RCC 7860 (cell line): ENCODE measurements at regions not wholly inside any gene's neighbourhood (a gene's known extent, or its start where the extent isn't known, plus 50 kb on each side); places are given as distances from the start of the nearest gene placed in this dataset.

Experiments
- DNase-seq: peaks from one replicate; pipeline ENCODE4 v3.0.0-alpha.2; 2015; ENCODE audit warnings: low spot score
- FAIRE-seq: peaks from 2 replicates; lab custom pipeline; 2012; peaks lifted over from hg19 to GRCh38; lab: Jason Lieb, UNC

GRCh38 chr6:14816116-14816859 is 429.6 kb upstream of the JARID2 start:
- FAIRE-seq (no peak), DNase-seq (no peak)

DNA sequence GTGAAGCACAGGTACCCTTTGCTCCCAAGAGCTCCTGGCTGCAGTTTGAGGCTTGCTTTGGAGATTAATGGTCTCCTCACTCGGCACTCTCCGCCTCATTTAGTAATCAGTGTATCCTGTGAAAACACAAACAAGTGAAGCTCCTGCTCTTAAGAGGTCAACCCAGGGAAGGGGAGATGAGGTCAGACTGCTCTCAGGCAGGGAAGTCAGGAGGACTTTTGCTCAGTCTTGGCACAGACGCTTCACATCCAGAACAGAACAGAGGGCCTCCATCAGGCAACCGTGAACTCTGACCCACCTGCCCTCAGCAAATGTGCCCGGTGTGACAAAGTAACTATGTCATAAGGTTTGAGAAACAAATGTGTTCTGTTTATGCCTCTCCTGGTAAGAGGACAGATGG is 428.8 kb upstream of the JARID2 start:
- FAIRE-seq (no peak), DNase-seq (no peak)

- no peak for FAIRE-seq
- DNase-seq, result no peak
Measured at GRCh38 chr6:14818422-14818884, 427.4 kb upstream of the JARID2 start.

- FAIRE-seq (no peak), DNase-seq (no peak)
Measured at GRCh38 chr6:14819001-14819400, 426.9 kb upstream of the JARID2 start.

GRCh38 chr6:14819840-14820420 is 425.9 kb upstream of the JARID2 start:
- FAIRE-seq (no peak), DNase-seq (no peak)

- DNase-seq (no peak), FAIRE-seq (no peak)
Measured at GRCh38 chr6:14822012-14822553, 423.8 kb upstream of the JARID2 start.

GRCh38 chr6:14822679-14823078 is 423.2 kb upstream of the JARID2 start:
- FAIRE-seq (no peak), DNase-seq (no peak)

DNA sequence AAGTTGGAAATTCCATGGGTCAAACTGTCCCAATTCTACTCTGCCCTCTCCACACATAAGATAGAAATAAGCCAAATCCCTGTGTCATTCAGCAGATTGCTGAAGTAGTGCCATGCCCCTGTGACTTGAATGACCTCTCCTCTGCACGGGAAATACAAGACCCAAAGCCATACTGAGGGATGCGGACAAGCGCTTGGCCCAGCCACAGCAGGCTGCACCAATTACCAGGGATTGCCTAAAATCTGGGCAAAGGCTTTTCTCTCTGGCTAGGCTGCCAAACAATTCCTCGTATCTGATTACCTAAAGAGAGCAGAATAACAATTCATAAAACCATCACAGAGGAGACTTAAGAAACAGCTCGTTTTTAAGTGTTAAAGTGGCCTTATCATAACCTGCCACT is 421.8 kb upstream of the JARID2 start:
- DNase-seq, result no peak
- FAIRE-seq, result no peak

- FAIRE-seq, result no peak
- no peak for DNase-seq
Measured at GRCh38 chr6:14824484-14825275, 421.2 kb upstream of the JARID2 start.

- FAIRE-seq, result no peak
Measured at GRCh38 chr6:14826456-14826855, 419.4 kb upstream of the JARID2 start.

GRCh38 chr6:14827354-14827753 is 418.5 kb upstream of the JARID2 start:
- DNase-seq, result no peak
- FAIRE-seq, result no peak

More at GRCh38 chr6:14826456-14826855, 419.4 kb upstream of the JARID2 start:
- no peak for DNase-seq

DNA sequence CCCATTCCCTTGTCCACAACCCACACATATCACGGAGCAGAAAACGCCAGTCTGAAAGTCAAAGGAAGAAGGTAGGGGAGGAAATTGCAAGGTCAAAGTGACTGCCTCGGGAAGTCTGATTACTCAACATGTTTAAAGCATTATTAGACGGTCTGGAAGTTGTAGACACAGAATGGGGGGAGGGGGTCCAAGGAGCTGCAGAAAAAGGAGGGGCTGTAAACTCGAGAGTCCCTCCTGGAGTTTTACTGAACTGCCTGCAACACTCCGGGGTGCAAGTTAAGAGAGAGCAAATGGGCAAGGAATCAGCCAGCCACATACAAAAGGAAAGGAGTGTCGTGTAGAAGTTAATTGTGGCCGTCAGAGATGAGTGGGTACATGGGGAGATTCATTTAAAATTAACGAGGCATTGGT is 417.7 kb upstream of the JARID2 start:
- FAIRE-seq (no peak), DNase-seq (no peak)

DNA sequence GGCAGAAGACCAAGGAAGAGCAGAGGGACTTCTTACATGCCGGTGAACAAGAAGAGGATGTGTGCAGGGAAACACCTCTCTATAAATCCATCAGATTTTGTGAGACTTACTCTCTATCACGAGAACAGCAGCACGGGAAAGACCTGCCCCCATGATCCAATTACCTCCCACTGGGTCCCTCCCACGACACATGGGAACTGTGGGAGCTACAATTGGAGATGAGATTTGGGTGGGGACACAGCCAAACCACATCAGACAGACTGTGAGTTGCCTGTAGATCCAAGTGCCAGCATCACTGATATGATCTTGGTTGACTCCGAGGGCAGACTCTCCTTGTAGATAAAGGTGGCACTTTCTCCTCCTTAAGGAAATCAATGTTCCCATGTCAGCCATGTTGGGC is 414.8 kb upstream of the JARID2 start:
- DNase-seq (no peak), FAIRE-seq (no peak)

DNA sequence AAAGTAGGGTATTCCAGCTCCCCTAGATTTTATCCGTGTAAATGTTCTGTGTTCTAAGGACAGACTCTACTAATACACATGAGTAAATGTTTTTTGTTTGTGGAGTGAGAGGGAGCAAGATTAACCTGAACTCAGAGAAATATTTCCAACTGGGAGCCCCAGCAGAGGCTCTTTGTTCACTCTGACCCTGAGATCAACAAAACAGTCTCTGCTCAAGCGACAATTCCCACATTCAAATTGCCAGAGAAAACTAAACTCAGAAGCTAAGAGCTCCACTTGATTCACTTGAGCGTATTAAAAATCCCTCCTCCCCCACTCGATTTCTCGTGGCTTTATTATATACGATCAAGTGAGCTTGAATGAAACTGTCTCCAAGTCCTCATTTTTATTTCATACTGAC is 413.9 kb upstream of the JARID2 start:
- no peak for DNase-seq
- no peak for FAIRE-seq

DNA sequence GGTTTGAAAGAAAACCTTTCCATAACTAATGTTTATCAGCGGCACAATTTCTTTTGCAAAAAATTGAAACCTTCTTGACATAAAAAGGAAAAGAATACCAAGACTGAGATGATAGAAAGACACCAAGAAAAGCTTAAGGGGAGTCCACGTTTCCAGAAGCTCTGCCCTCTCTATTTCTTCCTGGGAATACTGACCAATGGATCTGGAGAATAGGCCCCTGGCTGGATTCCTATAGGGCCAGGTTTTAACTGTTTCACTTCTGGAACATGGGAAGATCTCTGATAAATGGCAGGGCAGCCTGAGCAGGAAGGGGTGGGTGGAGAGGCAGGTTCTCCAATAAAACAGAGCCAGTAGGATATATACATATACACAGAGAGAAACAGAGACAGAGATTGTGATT is 413.4 kb upstream of the JARID2 start:
- FAIRE-seq (no peak), DNase-seq (no peak)

GRCh38 chr6:14834851-14835530 is 410.9 kb upstream of the JARID2 start:
- FAIRE-seq, result no peak

GRCh38 chr6:14837435-14837834 is 408.4 kb upstream of the JARID2 start:
- FAIRE-seq (no peak), DNase-seq (no peak)

More at GRCh38 chr6:14834851-14835530, 410.9 kb upstream of the JARID2 start:
- DNase-seq, result no peak

DNA sequence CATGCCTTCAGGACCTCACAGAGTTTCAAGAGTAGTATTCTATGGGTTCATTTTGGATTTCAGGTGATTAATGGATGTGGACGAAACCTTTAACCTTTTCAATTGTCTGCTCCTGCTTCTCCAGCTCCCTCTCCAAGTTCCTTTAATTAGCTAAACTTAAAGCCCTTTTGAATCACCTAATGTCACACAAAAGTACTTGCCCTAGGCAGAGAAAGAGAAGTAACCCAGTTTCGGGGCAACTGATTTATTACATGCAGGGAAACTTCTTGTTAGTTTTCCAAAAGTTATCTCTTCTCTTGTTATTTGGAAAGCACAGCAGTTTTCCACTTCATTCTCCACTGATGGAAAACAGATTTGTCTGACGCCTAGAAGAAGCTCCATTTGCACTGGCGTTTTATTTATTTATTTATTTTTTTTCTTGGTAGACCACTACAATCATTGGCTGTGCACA is 407.7 kb upstream of the JARID2 start:
- DNase-seq, result no peak
- no peak for FAIRE-seq

GRCh38 chr6:14841901-14842421 is 403.9 kb upstream of the JARID2 start:
- FAIRE-seq (no peak), DNase-seq (no peak)

DNA sequence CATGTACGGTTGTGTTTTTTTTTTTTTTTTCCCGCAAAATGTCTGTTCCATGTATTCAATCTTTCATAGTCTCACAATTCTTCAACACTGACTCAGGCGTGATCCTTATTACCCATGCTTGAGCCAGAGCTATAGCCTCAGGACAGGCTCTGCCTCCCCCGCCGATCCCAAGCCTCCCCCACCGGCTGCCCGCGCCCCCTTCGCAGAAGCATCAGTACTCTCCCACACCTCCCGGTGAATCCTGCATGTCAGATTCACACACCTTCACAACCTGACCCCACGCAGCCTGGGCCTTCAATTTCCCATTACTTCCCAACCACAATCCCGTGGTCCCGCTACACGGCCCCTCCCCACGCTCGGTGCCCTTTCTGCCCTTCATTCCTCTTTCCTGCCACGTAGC is 401.5 kb upstream of the JARID2 start:
- FAIRE-seq (no peak), DNase-seq (no peak)

- DNase-seq, result no peak
- no peak for FAIRE-seq
Measured at GRCh38 chr6:14848019-14848418, 397.9 kb upstream of the JARID2 start.
